ENCODE measurements at regions not wholly inside any gene's neighbourhood (a gene's known extent, or its start where the extent isn't known, plus 50 kb on each side); places are given as distances from the start of the nearest gene placed in this dataset.
"Not testable (repeated sequence)": the region's sequence is repeated elsewhere in the genome, so short reads cannot be mapped to it uniquely, and the experiment has no call there.

DNA sequence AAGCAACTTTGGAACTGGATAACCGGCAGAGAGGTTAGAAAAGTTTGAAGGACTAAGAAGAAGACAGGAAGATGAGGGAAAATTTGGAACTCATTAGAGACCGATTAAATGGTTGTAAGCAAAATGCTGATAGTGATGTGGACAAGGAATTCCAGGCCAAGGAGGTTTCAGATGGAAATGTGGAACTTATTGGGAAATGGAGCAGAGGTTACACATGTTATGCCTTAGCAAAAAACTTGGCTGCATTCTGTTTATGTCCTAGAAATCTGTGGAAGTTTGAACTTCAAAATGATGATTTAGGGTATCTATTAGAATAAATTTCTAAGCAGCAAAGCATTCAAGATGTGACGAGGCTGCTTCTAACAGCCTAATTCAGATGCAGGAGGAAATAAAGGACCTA lies 675.1 kb upstream of the SYT4 start:
- TF ChIP-seq, protein P1, sequence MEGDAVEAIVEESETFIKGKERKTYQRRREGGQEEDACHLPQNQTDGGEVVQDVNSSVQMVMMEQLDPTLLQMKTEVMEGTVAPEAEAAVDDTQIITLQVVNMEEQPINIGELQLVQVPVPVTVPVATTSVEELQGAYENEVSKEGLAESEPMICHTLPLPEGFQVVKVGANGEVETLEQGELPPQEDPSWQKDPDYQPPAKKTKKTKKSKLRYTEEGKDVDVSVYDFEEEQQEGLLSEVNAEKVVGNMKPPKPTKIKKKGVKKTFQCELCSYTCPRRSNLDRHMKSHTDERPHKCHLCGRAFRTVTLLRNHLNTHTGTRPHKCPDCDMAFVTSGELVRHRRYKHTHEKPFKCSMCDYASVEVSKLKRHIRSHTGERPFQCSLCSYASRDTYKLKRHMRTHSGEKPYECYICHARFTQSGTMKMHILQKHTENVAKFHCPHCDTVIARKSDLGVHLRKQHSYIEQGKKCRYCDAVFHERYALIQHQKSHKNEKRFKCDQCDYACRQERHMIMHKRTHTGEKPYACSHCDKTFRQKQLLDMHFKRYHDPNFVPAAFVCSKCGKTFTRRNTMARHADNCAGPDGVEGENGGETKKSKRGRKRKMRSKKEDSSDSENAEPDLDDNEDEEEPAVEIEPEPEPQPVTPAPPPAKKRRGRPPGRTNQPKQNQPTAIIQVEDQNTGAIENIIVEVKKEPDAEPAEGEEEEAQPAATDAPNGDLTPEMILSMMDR (IDR thresholded peaks at IDR 0.05; ENCODE audit: low read depth, low read length), result no peak
- no peak overlapping the region for H3K4me3 ChIP-seq (ENCODE audit: low read depth, low read length)
- in situ Hi-C loops (cut with HindIII; ENCODE audit: low sequenced_read_pairs), result no loop called here
- no peak for DNase-seq (ENCODE audit: low read depth, low spot score)

DNA sequence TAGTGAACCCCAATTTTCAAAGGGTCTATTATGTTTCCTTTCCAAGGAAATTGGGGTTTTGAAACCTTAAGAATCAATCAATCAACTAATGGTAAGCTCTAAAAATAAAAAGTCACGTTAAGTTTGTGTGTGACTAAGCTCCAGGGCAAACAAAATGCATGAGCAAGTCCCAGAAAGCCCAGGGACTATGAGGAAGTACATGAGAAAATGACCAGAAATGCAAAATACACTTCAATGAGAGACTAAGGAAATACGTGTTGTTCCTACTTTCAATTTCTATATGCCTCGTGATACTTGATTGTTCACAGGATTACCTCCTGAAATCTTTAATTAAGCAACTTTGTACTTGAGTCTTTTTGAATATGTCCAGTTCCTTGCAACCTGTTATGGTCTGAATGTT lies 684.4 kb upstream of the SYT4 start:
- TF ChIP-seq, protein P1 (IDR thresholded peaks at IDR 0.05; ENCODE audit: low read depth, low read length), result no peak
- DNase-seq (ENCODE audit: low read depth, low spot score), result no peak
- H3K4me3 ChIP-seq (ENCODE audit: low read depth, low read length), result no peak overlapping the region
- in situ Hi-C loops (cut with HindIII; ENCODE audit: low sequenced_read_pairs), result no loop called here

DNA sequence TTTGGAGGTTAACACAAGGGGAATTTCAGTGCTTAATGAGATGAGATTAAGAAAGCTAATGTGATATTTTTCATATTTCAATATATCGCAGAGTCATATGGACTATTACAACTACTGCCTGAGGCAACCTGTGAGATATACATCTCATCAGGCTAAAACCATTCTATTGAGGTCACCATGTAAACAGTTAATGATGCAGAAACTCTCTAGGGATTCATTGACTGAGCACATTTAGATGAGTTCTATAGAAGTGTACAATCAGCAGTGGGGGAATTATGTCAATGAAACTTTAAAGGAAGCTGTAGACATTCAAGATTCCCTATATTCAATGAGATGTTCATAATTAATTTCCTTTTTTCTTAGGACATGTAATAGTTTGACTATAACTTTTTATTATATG lies 687.4 kb upstream of the SYT4 start:
- TF ChIP-seq, protein P1 (IDR thresholded peaks at IDR 0.05; ENCODE audit: low read depth, low read length), result no peak
- H3K4me3 ChIP-seq (ENCODE audit: low read depth, low read length), result no peak overlapping the region
- in situ Hi-C loops (cut with HindIII; ENCODE audit: low sequenced_read_pairs), result no loop called here
- DNase-seq (ENCODE audit: low read depth, low spot score), result no peak

DNA sequence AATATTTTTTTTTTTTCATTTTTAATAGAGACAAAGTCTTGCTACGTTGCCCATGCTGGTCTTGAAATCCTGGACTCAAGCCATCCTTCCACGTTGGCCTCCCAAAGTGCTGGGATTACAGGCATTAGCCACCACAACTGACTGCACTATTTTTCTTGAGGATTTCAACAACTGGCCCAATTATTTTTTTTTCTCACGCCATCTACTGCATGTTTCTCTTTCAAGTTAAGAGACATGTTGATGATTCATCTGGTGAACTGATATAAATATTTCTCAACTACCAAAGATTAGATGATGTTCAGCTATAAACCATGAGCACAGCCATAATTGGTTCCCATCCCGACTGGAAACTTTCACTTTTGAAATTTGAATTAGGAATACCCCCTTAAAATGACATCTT lies 688.4 kb upstream of the SYT4 start:
- in situ Hi-C loops (cut with HindIII; ENCODE audit: low sequenced_read_pairs), result no loop called here
- no peak overlapping the region for H3K4me3 ChIP-seq (ENCODE audit: low read depth, low read length)
- DNase-seq (ENCODE audit: low read depth, low spot score), result no peak
- TF ChIP-seq, protein P1 (IDR thresholded peaks at IDR 0.05; ENCODE audit: low read depth, low read length), result no peak

DNA sequence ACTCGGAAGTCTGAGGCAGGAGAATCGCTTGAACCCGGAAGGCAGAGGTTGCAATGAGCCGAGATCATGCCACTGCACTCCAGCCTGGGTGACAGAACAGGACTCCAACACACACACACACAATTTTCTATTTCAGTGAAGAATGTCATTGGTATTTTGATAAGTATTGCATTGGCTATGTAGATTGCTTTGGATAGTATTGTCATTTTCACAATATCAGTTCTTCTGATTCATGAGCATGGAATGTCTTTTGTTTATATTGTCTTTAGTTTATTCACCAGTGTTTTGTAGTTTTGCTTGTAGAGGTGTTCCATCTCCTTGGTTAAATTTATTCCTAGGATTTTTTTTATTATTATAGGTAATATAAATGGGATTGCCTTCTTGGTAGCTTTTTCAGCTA lies 693.4 kb upstream of the SYT4 start:
- TF ChIP-seq, protein P1 (IDR thresholded peaks at IDR 0.05; ENCODE audit: low read depth, low read length), result no peak
- in situ Hi-C loops (cut with HindIII; ENCODE audit: low sequenced_read_pairs), result no loop called here
- no peak for DNase-seq (ENCODE audit: low read depth, low spot score)
- H3K4me3 ChIP-seq (ENCODE audit: low read depth, low read length), result no peak overlapping the region

DNA sequence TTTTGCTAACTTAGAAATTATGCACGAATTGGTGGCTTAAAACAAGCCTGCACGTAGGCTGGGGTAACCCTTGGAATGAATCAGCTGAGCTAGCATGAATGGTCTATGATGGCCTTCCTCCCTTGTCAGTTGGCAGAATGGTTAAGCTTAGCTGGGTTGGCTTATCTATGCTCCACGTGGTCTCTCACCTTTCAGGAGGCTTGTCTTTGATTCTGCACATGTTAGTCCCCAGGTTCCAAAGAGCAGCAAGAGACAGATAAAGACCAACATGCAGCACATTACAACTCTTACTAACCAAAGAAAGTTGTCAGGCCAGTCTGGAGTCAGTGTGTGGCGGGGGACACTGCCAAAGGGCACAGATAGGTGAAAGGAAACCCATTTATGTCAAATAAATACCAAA lies 700.9 kb upstream of the SYT4 start:
- no peak for DNase-seq (ENCODE audit: low read depth, low spot score)
- in situ Hi-C loops (cut with HindIII; ENCODE audit: low sequenced_read_pairs), result no loop called here
- TF ChIP-seq, protein P1 (IDR thresholded peaks at IDR 0.05; ENCODE audit: low read depth, low read length), result no peak
- no peak overlapping the region for H3K4me3 ChIP-seq (ENCODE audit: low read depth, low read length)

DNA sequence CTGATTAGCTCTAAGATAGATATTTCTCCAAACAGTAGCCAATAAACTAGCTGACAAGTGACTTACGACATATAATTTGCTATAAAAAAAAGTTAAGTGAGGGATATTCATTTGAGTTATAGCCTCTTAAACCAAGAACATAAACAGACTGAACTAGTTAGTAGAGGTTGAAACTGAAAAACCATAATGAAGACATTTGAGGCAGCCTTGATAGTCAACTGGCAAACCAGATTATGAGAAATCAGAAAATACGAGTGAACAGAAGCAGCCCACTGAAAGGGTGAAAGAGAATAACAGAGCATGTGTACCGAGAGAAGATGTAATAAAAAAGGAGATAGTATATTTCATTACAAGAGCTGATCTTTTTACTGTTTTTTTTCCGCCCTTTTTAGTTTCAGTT lies 698.1 kb upstream of the SETBP1 start:
- no peak for DNase-seq (ENCODE audit: low read depth, low spot score)
- TF ChIP-seq, protein P1 (IDR thresholded peaks at IDR 0.05; ENCODE audit: low read depth, low read length), result no peak
- in situ Hi-C loops (cut with HindIII; ENCODE audit: low sequenced_read_pairs), result no loop called here

DNA sequence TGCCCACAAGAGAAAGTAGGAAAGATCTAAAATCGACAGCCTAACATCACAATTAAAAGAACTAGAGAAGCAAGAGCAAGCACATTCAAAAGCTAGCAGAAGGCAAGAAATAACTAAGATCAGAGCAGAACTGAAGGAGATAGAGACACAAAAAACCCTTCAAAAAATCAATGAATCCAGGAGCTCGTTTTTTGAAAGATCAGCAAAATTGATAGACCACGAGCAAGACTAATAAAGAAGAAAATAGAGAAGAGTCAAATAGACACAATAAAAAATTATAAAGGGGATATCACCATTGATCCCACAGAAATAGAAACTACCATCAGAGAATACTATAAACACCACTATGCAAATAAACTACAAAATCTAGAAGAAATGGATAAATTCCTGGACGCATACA lies 693.6 kb upstream of the SETBP1 start:
- DNase-seq (ENCODE audit: low read depth, low spot score); H3K4me3 ChIP-seq (ENCODE audit: low read depth, low read length); in situ Hi-C loops (cut with HindIII; ENCODE audit: low sequenced_read_pairs): not testable (repeated sequence)

More for the DNA sequence above, 698.1 kb upstream of the SETBP1 start:
- H3K4me3 ChIP-seq (ENCODE audit: low read depth, low read length), result no peak overlapping the region

Data from astrocyte of the spinal cord (primary cell).